Stimulated activated CD4-positive, alpha-beta T cell treated with anti-CD3 and anti-CD28 coated beads, Interleukin-12 subunit alpha, Interleukin-12 subunit beta, amount 100 ng/mL, for 48 hours (primary cell): ENCODE measurements at regions not wholly inside any gene's neighbourhood (a gene's known extent, or its start where the extent isn't known, plus 50 kb on each side); places are given as distances from the start of the nearest gene placed in this dataset.

Source experiments
- DNase-seq, 3 donors: peaks; one replicate each; pipeline ENCODE4 v3.0.0-alpha.2; 2020; ENCODE audit warnings: low read depth in 2 of 3, low spot score in 1 of 3

- peak; percentile 5 to 12 (median 8) for DNase-seq
These were observed 262.0 kb upstream of the UMPS start for GRCh38 chr3:124467980-124468902.

- DNase-seq = no peak
These were observed 260.7 kb upstream of the UMPS start for GRCh38 chr3:124469555-124469954.

GRCh38 chr3:124478830-124479229 lies 251.4 kb upstream of the UMPS start:
- DNase-seq = no peak

- DNase-seq = no peak
These were observed 246.3 kb upstream of the UMPS start for GRCh38 chr3:124483915-124484470.

GRCh38 chr3:124486324-124486723 lies 243.9 kb upstream of the UMPS start:
- DNase-seq = no peak

- no peak for DNase-seq
These were observed 240.7 kb upstream of the UMPS start for GRCh38 chr3:124489506-124489905.

GRCh38 chr3:124491098-124491497 lies 239.2 kb upstream of the UMPS start:
- DNase-seq = no peak

GRCh38 chr3:124491875-124492274 lies 238.4 kb upstream of the UMPS start:
- DNase-seq = no peak

- DNase-seq = no peak
These were observed 237.4 kb upstream of the UMPS start for GRCh38 chr3:124492824-124493223.

GRCh38 chr3:124496061-124496460 lies 234.2 kb upstream of the UMPS start:
- DNase-seq = no peak

- no peak for DNase-seq
These were observed 232.8 kb upstream of the UMPS start for GRCh38 chr3:124497487-124497886.

GRCh38 chr3:124498891-124499290 lies 231.4 kb upstream of the UMPS start:
- DNase-seq = no peak

- no peak for DNase-seq
These were observed 225.8 kb upstream of the UMPS start for GRCh38 chr3:124504332-124505059.

GRCh38 chr3:124509884-124510283 lies 220.4 kb upstream of the UMPS start:
- DNase-seq = no peak

- DNase-seq = no peak
These were observed 220.0 kb upstream of the UMPS start for GRCh38 chr3:124510290-124510689.

- no peak for DNase-seq
These were observed 217.2 kb upstream of the UMPS start for GRCh38 chr3:124512881-124513609.

GRCh38 chr3:124513610-124513997 lies 216.6 kb upstream of the UMPS start:
- no peak for DNase-seq

GRCh38 chr3:124514683-124515082 lies 215.6 kb upstream of the UMPS start:
- no peak for DNase-seq

GRCh38 chr3:124516333-124516732 lies 213.9 kb upstream of the UMPS start:
- DNase-seq = no peak

GRCh38 chr3:124517306-124517705 lies 212.9 kb upstream of the UMPS start:
- no peak for DNase-seq

- DNase-seq = no peak
These were observed 211.9 kb upstream of the UMPS start for GRCh38 chr3:124518350-124518749.
